Stimulated activated effector memory CD8-positive, alpha-beta T cell treated with anti-CD3 and anti-CD28 coated beads, Interleukin-12 subunit alpha, Interleukin-12 subunit beta, amount 100 ng/mL, for 72 hours (primary cell): ENCODE measurements at regions not wholly inside any gene's neighbourhood (a gene's known extent, or its start where the extent isn't known, plus 50 kb on each side); places are given as distances from the start of the nearest gene placed in this dataset.
"Not testable (repeated sequence)": the region's sequence is repeated elsewhere in the genome, so short reads cannot be mapped to it uniquely, and the experiment has no call there.

Source experiments
- ATAC-seq: fragments of 150-1000 bp; cut with Tn5 transposase; 2 replicates; pipeline ENCODE4 v1.10.0; 2021
- DNase-seq, 2 donors: peaks; one replicate each; pipeline ENCODE4 v3.0.0; 2021 to 2022; ENCODE audit warnings: low spot score in 2 of 2
- H3K27ac Mint-ChIP-seq: one replicate; pipeline ENCODE4 v1.8.0; 2022; ENCODE audit warnings: mild to moderate bottlenecking, mixed read lengths
- H3K36me3 Mint-ChIP-seq: one replicate; pipeline ENCODE4 v1.8.0; 2022; ENCODE audit warnings: mild to moderate bottlenecking, mixed read lengths
- H3K4me1 Mint-ChIP-seq: one replicate; pipeline ENCODE4 v1.8.0; 2022; ENCODE audit warnings: mixed read lengths
- H3K4me3 Mint-ChIP-seq: one replicate; pipeline ENCODE4 v1.8.0; 2022; ENCODE audit warnings: mild to moderate bottlenecking, mixed read lengths
- H3K9me3 Mint-ChIP-seq: one replicate; pipeline ENCODE4 v1.8.0; 2022; ENCODE audit warnings: mixed read lengths

GRCh38 chr5:159582756-159583541 is 252.7 kb upstream of the IL12B start:
- H3K4me3 Mint-ChIP-seq = no peak overlapping the region
- H3K36me3 Mint-ChIP-seq = no peaks in the 10 kb centered on the region
- ATAC-seq = peak; percentile 34
- peaks cover 2% of the 10 kb centered on the region for H3K9me3 Mint-ChIP-seq
- no peak overlapping the region for H3K27ac Mint-ChIP-seq
- no peak for DNase-seq
- H3K4me1 Mint-ChIP-seq = no peaks in the 10 kb centered on the region

- Mint-ChIP-seq H3K9me3 (peaks cover 2% of the 10 kb centered on the region), H3K4me3 (no peak overlapping the region), H3K4me1 (no peaks in the 10 kb centered on the region), H3K36me3 (no peaks in the 10 kb centered on the region), H3K27ac (no peak overlapping the region)
- ATAC-seq = no peak
- no peak for DNase-seq
Observed at GRCh38 chr5:159586921-159587320, 256.6 kb upstream of the IL12B start.

DNA sequence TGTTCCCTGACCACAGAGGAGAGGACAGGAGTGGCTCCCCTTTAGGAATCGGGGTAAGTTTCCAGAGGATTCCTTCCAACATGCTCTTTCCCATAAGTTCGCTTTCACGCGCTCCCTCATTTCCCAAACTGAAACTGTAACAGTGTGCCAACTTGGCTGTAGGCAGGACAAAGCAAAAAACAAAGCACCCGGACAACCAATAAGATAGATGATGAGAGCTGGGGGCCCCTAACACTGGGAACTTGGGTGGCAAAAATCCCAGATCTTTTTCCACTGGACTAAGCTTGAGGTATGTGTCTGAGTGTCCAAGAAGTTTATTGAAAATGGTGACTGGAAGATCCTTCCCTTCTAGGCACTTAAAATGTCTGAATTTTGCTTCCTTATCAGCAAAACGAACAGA is 258.7 kb upstream of the IL12B start:
- Mint-ChIP-seq H3K4me3 (no peak overlapping the region), H3K27ac (no peak overlapping the region), H3K4me1 (no peaks in the 10 kb centered on the region), H3K36me3 (no peaks in the 10 kb centered on the region), H3K9me3 (no peaks in the 10 kb centered on the region)
- ATAC-seq (no peak), DNase-seq (no peak)

GRCh38 chr5:159593518-159594073 is 263.3 kb upstream of the IL12B start:
- Mint-ChIP-seq H3K27ac (no peak overlapping the region), H3K4me1 (no peaks in the 10 kb centered on the region), H3K4me3 (no peak overlapping the region), H3K9me3 (peaks cover 8% of the 10 kb centered on the region), H3K36me3 (no peaks in the 10 kb centered on the region)
- DNase-seq (no peak), ATAC-seq (no peak)

GRCh38 chr5:159595561-159595960 is 265.3 kb upstream of the IL12B start:
- not testable (repeated sequence) for DNase-seq, H3K36me3 Mint-ChIP-seq, ATAC-seq, H3K4me3 Mint-ChIP-seq, H3K27ac Mint-ChIP-seq, H3K9me3 Mint-ChIP-seq, H3K4me1 Mint-ChIP-seq

GRCh38 chr5:159601216-159601615 is 270.9 kb upstream of the IL12B start:
- Mint-ChIP-seq H3K4me3 (no peak overlapping the region), H3K36me3 (no peaks in the 10 kb centered on the region), H3K4me1 (no peaks in the 10 kb centered on the region), H3K9me3 (peaks cover 8% of the 10 kb centered on the region), H3K27ac (no peak overlapping the region)
- DNase-seq = no peak
- ATAC-seq = no peak

GRCh38 chr5:159602434-159602833 is 272.1 kb upstream of the IL12B start:
- no peak overlapping the region for H3K27ac Mint-ChIP-seq
- DNase-seq (no peak), ATAC-seq (no peak)
- H3K4me3 Mint-ChIP-seq = no peak overlapping the region
- no peaks in the 10 kb centered on the region for H3K36me3 Mint-ChIP-seq
- H3K9me3 Mint-ChIP-seq = peaks cover 4% of the 10 kb centered on the region
- H3K4me1 Mint-ChIP-seq = no peaks in the 10 kb centered on the region

GRCh38 chr5:159605585-159605984 is 275.3 kb upstream of the IL12B start:
- ATAC-seq (no peak), DNase-seq (no peak)
- peaks cover 4% of the 10 kb centered on the region for H3K9me3 Mint-ChIP-seq

DNA sequence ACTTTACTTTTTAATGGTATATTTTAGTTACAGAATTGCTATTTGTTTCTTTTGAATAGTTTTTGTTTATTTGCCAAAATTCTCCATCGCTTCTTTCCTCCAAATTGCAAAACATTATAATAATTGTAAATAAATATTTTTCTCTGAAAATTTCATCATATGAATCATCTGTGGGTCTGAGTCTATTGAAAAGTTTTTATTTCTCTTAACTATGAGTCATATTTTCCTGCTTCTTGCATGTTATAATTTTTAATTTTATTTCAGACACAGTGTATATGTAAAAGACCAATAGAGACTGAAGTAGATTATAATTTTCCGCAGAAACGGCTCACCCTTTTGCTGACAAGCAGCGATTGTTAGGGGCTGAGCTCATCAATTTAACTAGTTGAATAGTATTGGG is 279.1 kb upstream of the IL12B start:
- H3K27ac Mint-ChIP-seq = no peak overlapping the region
- H3K4me3 Mint-ChIP-seq = no peak overlapping the region
- no peak for ATAC-seq
- H3K36me3 Mint-ChIP-seq = no peaks in the 10 kb centered on the region
- H3K4me1 Mint-ChIP-seq = no peaks in the 10 kb centered on the region
- no peak for DNase-seq
- H3K9me3 Mint-ChIP-seq = no peaks in the 10 kb centered on the region

More at GRCh38 chr5:159605585-159605984, 275.3 kb upstream of the IL12B start:
- Mint-ChIP-seq H3K4me1 (no peaks in the 10 kb centered on the region), H3K27ac (no peak overlapping the region), H3K4me3 (no peak overlapping the region), H3K36me3 (no peaks in the 10 kb centered on the region)

GRCh38 chr5:159610966-159611579 is 280.8 kb upstream of the IL12B start:
- H3K27ac Mint-ChIP-seq = no peak overlapping the region
- ATAC-seq (no peak), DNase-seq (no peak)
- H3K36me3 Mint-ChIP-seq = no peaks in the 10 kb centered on the region
- no peaks in the 10 kb centered on the region for H3K9me3 Mint-ChIP-seq
- H3K4me1 Mint-ChIP-seq = no peaks in the 10 kb centered on the region
- no peak overlapping the region for H3K4me3 Mint-ChIP-seq

DNA sequence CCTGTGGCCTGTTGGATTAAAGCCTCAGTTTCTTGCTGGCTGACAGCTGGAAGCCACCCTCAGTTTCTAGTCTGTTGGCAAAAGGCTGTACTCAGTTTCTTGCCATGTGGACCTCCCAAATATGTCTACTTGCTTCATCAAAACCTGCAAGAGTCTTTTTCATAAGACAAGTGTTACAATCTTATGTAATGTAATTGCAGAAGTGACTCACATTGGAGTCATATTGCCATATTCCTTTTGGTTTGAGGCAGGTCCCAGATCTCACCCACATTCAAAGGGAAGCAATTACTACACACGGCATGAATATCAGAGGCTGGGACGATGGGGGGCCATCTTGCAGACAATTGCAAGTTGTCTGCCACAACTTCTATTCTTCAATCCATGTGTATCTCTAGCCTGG is 286.7 kb upstream of the IL12B start:
- DNase-seq = no peak
- Mint-ChIP-seq H3K4me1 (no peaks in the 10 kb centered on the region), H3K36me3 (no peaks in the 10 kb centered on the region), H3K27ac (no peak overlapping the region), H3K4me3 (no peak overlapping the region), H3K9me3 (peaks cover 4% of the 10 kb centered on the region)
- no peak for ATAC-seq

GRCh38 chr5:159619826-159620225 is 289.5 kb upstream of the IL12B start:
- H3K4me3 Mint-ChIP-seq = no peak overlapping the region

DNA sequence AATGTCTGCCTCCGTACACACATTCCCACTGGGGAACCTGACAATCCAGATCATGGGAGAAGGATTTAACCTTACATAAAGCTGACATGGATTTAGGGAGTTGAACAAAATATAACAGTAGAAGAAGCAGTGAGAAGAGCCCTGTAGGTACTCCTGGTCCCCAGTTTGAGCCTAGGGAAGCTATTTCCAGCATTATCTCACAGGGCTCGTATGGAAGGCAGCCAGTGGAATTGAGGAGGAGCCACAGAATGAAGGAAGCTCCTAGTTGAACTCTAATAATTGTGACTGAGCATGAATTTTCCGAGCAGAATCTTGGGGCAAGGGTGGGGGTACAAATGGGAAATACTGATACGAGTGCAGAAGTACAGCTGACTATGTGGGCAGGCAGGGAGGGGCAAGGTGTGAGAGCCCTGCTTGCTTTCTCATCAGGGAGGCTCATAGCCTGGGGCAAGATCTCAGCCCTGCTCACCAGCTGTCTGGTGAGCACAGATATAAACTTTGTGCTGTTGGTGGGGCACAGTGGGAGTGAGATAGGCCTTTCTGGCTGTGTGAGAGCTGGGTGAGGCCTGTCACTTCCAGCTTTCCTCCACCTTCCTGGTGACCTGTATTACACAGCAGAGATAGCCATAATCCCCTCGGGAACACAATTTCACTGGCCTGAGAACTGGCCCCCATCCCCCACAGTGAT is 290.7 kb upstream of the IL12B start:
- DNase-seq (no peak), ATAC-seq (no peak)
- H3K27ac Mint-ChIP-seq = no peak overlapping the region
- H3K36me3 Mint-ChIP-seq = no peaks in the 10 kb centered on the region
- H3K4me1 Mint-ChIP-seq = no peaks in the 10 kb centered on the region
- no peak overlapping the region for H3K4me3 Mint-ChIP-seq
- peaks cover 7% of the 10 kb centered on the region for H3K9me3 Mint-ChIP-seq

More at GRCh38 chr5:159619826-159620225, 289.5 kb upstream of the IL12B start:
- ATAC-seq = no peak
- H3K9me3 Mint-ChIP-seq = peaks cover 7% of the 10 kb centered on the region
- no peaks in the 10 kb centered on the region for H3K4me1 Mint-ChIP-seq
- no peak overlapping the region for H3K27ac Mint-ChIP-seq
- DNase-seq = no peak
- H3K36me3 Mint-ChIP-seq = no peaks in the 10 kb centered on the region

DNA sequence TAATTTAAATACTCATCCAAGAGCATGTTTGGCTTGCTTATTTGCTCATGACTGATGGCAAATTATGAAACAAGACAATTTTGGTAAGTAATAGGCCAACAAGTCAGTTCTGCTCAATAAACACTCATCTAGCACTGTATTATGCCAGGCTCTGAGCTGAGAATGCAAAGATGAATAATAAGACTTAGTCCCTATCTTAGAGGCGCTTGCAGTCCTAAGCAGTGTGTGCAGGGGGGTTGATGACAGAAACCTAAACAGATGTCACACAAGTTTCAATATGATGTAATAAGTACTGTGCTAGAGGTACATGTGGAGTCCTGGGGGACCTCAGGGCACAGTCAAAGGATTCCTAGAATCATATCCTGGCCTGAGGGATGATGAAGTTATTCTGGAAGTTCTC is 287.6 kb upstream of the ADRA1B start:
- DNase-seq (no peak), ATAC-seq (peak; percentile 85)
- Mint-ChIP-seq H3K9me3 (no peaks in the 10 kb centered on the region), H3K27ac (no peak overlapping the region), H3K4me1 (no peaks in the 10 kb centered on the region), H3K4me3 (no peak overlapping the region), H3K36me3 (no peaks in the 10 kb centered on the region)

GRCh38 chr5:159629158-159629557 is 287.1 kb upstream of the ADRA1B start:
- H3K9me3 Mint-ChIP-seq = no peaks in the 10 kb centered on the region
- H3K4me1 Mint-ChIP-seq = no peaks in the 10 kb centered on the region
- no peak overlapping the region for H3K4me3 Mint-ChIP-seq
- DNase-seq (no peak), ATAC-seq (peak; percentile 51)
- no peaks in the 10 kb centered on the region for H3K36me3 Mint-ChIP-seq
- H3K27ac Mint-ChIP-seq = no peak overlapping the region
